GM21423 (cell line): ENCODE measurements at regions not wholly inside any gene's neighbourhood (a gene's known extent, or its start where the extent isn't known, plus 50 kb on each side); places are given as distances from the start of the nearest gene placed in this dataset.

Experiments
- ATAC-seq: cut with Tn5 transposase; IDR thresholded peaks from one replicate; pipeline ENCODE4 v1.9.1; 2021; ENCODE audit warnings: mild to moderate bottlenecking, moderate library complexity; ENCODE audit not compliant: unreplicated experiment

GRCh38 chr2:134189009-134189720 lies 64.7 kb upstream of the MGAT5 start:
- no peak for ATAC-seq

GRCh38 chr2:134190062-134190806 lies 63.6 kb upstream of the MGAT5 start:
- ATAC-seq: no peak

DNA sequence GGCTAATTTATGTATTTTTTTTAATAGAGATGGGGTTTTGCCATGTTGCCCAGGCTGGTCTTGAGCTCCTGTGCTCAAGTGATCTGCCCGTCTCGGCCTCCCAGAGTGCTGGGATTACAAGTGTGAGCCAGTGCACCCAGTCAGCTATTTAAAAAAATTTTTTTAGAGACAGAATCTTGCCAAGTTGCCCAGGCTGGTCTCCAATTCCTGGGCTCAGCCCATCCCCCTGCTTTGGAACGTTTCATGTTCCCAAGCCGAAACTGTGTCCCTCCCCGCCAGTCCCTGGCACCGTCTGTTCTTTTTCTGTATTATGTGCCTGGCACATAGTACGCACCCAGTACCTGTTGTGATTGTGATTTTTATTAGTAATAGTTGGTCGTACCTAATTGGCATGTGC lies 63.1 kb upstream of the MGAT5 start:
- no peak for ATAC-seq

DNA sequence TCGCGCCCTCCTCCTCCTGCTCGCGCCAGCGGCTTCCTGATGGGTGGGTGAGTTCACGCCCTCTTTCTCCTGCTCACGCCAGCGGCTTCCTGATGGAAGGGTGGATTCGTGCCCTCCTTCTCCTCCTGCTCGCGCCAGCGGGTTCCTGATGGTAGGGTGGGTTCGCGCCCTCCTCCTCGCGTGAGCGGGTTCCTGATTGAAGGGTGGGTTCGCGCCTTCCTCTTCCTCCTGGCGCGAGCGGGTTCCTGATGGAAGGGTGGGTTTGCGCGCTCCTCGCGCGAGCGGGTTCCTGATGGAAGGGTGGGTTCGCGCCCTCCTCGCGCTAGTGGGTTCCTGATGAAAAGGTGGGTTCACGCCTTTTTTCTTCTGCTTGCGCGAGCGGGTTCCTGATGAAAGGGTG lies 62.0 kb upstream of the MGAT5 start:
- no peak for ATAC-seq

GRCh38 chr2:134193006-134193405 lies 60.9 kb upstream of the MGAT5 start:
- ATAC-seq: no peak

GRCh38 chr2:134194519-134194918 lies 59.4 kb upstream of the MGAT5 start:
- no peak for ATAC-seq

DNA sequence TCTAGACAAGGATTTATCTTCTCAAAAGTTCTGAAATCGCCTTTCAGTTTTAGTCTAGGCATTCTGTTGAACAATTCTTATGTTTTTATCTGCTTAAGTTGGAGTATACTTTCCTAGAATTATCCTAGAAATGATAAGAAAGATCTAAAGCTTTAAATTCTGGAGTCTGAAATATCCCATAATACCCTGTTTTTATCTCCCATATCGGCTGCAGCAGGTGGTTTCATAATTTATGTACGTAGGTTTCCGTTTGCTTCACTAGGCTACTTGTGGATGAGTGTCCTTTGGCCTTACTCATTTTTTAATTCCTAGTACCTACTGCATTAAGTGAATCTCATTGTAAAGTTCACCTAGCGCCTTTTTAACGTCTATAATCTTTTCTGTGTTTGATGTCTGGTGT lies 58.5 kb upstream of the MGAT5 start:
- ATAC-seq: no peak

GRCh38 chr2:134197445-134197844 lies 56.4 kb upstream of the MGAT5 start:
- no peak for ATAC-seq

DNA sequence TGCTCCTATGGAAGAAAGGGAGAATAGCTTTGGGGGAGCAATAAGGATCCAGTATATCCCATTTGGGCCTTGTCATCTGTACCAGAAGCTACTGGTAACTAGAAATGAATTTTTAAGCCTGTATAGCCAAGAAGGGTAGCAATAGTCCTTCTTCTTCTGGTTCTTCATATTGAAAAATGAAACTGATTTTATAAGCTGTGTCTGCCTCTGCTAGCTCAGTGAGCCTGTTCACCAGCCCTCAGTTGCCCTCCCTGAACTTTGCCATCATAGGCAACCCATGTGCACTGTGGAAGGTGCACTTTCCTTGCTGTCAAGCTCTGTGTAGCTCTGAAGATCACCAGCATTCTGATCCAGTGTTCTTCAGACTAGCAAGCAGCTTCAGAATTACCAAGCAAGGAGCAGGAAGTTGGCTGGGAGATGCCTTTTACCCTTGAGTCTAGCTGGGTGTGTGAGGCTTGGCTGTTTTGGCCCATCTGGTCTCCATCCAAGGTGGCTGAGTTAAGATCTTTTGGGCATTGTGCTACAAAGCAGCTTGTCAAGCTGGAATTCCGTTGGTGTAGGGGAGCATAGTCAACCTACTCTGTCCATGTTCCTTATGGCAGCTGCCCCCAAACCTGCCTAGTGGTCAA lies 55.8 kb upstream of the MGAT5 start:
- no peak for ATAC-seq

DNA sequence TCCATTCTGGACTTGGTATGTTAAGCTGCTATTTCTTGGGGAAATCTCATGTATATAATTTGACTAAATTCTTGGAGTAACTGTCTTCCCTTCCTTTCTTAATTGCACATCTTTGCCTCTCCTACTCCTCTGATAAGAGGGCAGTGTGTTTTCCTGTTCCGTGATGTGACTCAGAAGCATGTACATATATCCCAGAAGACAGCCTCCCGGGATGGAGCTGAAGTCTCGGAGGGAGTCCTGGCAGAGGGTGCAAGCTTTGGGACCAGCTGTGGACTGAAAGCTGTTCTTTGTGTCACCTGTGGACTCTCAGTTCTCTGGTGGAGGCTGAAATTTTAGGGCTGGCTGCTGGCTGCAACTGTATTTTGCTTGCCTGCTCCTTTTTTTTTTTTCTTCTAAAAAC lies 54.7 kb upstream of the MGAT5 start:
- ATAC-seq: no peak

GRCh38 chr2:134200036-134200618 lies 53.7 kb upstream of the MGAT5 start:
- ATAC-seq: no peak

- no peak for ATAC-seq
These were observed 52.3 kb upstream of the MGAT5 start for GRCh38 chr2:134201533-134201932.

GRCh38 chr2:134202371-134202770 lies 51.5 kb upstream of the MGAT5 start:
- ATAC-seq: no peak

DNA sequence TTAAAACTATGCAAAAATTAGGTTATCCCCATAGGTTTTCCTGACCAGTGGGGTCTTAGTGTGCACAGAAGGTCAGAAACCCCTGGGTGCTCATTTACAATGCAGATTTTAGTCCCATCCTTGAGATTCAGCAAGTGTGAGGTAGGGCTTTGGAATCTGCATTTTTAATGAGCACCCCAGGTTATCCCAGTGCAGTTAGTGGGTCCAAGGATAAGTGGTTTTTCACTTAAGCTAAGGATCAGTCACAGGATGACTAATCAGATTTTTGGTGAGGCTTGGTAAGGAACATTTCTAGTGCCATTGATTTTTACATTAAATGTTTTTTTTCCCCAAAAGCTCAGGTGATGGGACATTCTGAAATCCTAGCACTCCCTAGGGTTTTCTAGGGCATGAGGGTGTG lies 50.7 kb upstream of the MGAT5 start:
- no peak for ATAC-seq
